ENCODE measurements at regions not wholly inside any gene's neighbourhood (a gene's known extent, or its start where the extent isn't known, plus 50 kb on each side); places are given as distances from the start of the nearest gene placed in this dataset.

DNA sequence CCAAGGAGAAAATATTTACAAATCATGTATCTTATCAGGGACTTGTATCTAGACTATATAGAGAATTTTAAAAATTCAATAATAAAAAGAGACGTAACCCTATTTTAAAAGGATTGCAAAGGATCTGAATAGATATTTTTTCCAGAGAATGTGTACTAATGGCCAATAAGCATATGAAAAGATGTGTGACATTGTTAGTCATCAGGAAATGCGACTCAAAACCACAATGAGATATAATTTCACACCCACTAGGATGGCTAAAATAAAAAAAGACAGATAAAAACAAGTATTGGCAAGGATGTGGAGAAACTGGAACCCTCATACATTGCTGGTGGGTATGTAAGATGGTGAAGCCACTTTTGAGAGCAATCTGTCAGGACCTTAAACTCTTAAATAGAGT, 141.9 kb upstream of the BMP4 start:
- no peak for TF ChIP-seq EZH2 (IDR thresholded peaks at IDR 0.05; ENCODE audit: low read depth, low read length, severe bottlenecking)
- no peak for TF ChIP-seq POLR2AphosphoS5 (IDR thresholded peaks at IDR 0.05; ENCODE audit: low read depth, low read length)
- TF ChIP-seq, protein P1, sequence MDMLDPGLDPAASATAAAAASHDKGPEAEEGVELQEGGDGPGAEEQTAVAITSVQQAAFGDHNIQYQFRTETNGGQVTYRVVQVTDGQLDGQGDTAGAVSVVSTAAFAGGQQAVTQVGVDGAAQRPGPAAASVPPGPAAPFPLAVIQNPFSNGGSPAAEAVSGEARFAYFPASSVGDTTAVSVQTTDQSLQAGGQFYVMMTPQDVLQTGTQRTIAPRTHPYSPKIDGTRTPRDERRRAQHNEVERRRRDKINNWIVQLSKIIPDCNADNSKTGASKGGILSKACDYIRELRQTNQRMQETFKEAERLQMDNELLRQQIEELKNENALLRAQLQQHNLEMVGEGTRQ (IDR thresholded peaks at IDR 0.05; ENCODE audit: low read length): no peak
- no peak for TF ChIP-seq CTCF (IDR thresholded peaks at IDR 0.05; ENCODE audit: control extremely low read depth in 1 of 3, insufficient read depth in 1 of 3, low read depth in 1 of 3, low read length in 3 of 3)
- TF ChIP-seq CEBPB (IDR thresholded peaks at IDR 0.05; ENCODE audit: low read depth, low read length): no peak
- no peak for TF ChIP-seq SP1 (IDR thresholded peaks at IDR 0.05; ENCODE audit: low read depth, low read length)
- TF ChIP-seq NRF1 (IDR thresholded peaks at IDR 0.05; ENCODE audit: low read depth, low read length): no peak
- TF ChIP-seq ATF3 (IDR thresholded peaks at IDR 0.05; ENCODE audit: insufficient read depth, low read depth, low read length): no peak
- no peak for TF ChIP-seq TAF1 (IDR thresholded peaks at IDR 0.05; ENCODE audit: low read depth, low read length)
- TF ChIP-seq EP300 (IDR thresholded peaks at IDR 0.05; ENCODE audit: borderline replicate concordance in 1 of 2, low read depth in 2 of 2, low read length in 2 of 2): no peak
- TF ChIP-seq JUN (IDR thresholded peaks at IDR 0.05; ENCODE audit: low read depth, low read length): no peak
